ENCODE measurements at regions not wholly inside any gene's neighbourhood (a gene's known extent, or its start where the extent isn't known, plus 50 kb on each side); places are given as distances from the start of the nearest gene placed in this dataset.

- Histone ChIP-seq H3K27me3 (no peaks in the 10 kb centered on the region), H4K20me1 (no peaks in the 10 kb centered on the region), H3K36me3 (no peaks in the 10 kb centered on the region), H3K9ac (no peak overlapping the region), H3K4me3 (no peak overlapping the region), H3K4me1 (no peaks in the 10 kb centered on the region), H3K4me2 (no peak overlapping the region), H3K9me3 (replicated peaks in 1 of 11) (no peaks in the 10 kb centered on the region), H3K27ac (no peak overlapping the region)
- TF ChIP-seq Cebpa-rat (IDR thresholded peaks at IDR 0.05): no peak
Measured at GRCh38 chr3:21889166-21889565, 138.2 kb upstream of the ZNF385D start.

DNA sequence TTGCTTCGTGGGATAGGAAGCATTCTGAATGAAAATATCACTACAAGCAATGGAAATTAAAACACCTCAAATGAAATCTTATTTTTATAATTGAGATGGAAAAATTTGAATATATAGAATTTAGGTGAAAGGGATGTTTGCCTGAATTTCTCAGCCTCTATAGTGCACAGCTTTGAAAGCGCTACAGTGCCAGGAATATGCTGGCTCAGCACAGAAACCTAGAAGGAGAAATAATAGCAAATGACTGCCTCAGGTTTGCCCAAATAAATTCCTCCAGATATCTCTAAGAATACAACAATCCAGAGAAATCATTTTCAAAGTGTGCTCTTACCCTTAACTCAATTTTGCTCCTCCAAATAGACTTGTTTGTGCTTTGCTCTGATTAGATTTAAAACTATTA, 141.1 kb upstream of the ZNF385D start:
- Histone ChIP-seq H4K20me1 (no peaks in the 10 kb centered on the region), H3K9me3 (replicated peaks in 1 of 11) (no peaks in the 10 kb centered on the region)
- TF ChIP-seq Cebpa-rat (IDR thresholded peaks at IDR 0.05): no peak

GRCh38 chr3:21893242-21893641, 142.2 kb upstream of the ZNF385D start:
- Histone ChIP-seq H3K9me3 (replicated peaks in 1 of 11) (no peaks in the 10 kb centered on the region), H3K27me3 (no peaks in the 10 kb centered on the region), H3K27ac (no peak overlapping the region), H3K4me3 (no peak overlapping the region), H3K9ac (no peak overlapping the region), H3K4me2 (no peak overlapping the region), H3K36me3 (no peaks in the 10 kb centered on the region), H4K20me1 (no peaks in the 10 kb centered on the region), H3K4me1 (no peaks in the 10 kb centered on the region)
- no peak for TF ChIP-seq Cebpa-rat (IDR thresholded peaks at IDR 0.05)

More for the DNA sequence above, 141.1 kb upstream of the ZNF385D start:
- H3K4me3 ChIP-seq: no peak overlapping the region
- no peak overlapping the region for H3K4me2 ChIP-seq
- H3K36me3 ChIP-seq: no peaks in the 10 kb centered on the region
- H3K27ac ChIP-seq: no peak overlapping the region
- H3K4me1 ChIP-seq: no peaks in the 10 kb centered on the region
- no peaks in the 10 kb centered on the region for H3K27me3 ChIP-seq
- H3K9ac ChIP-seq: no peak overlapping the region

GRCh38 chr3:21894459-21895340, 143.7 kb upstream of the ZNF385D start:
- Histone ChIP-seq H3K4me1 (no peaks in the 10 kb centered on the region), H3K9me3 (replicated peaks in 1 of 11) (no peaks in the 10 kb centered on the region), H3K4me3 (no peak overlapping the region), H3K4me2 (no peak overlapping the region), H3K36me3 (no peaks in the 10 kb centered on the region), H3K9ac (no peak overlapping the region), H3K27ac (no peak overlapping the region), H3K27me3 (no peaks in the 10 kb centered on the region), H4K20me1 (no peaks in the 10 kb centered on the region)
- TF ChIP-seq Cebpa-rat (IDR thresholded peaks at IDR 0.05): no peak

GRCh38 chr3:21898316-21898715, 147.3 kb upstream of the ZNF385D start:
- no peak overlapping the region for H3K4me2 ChIP-seq
- no peaks in the 10 kb centered on the region for H3K27me3 ChIP-seq
- no peak overlapping the region for H3K4me3 ChIP-seq
- H3K27ac ChIP-seq: no peak overlapping the region
- no peaks in the 10 kb centered on the region for H3K9me3 ChIP-seq (replicated peaks in 1 of 11)
- no peaks in the 10 kb centered on the region for H3K36me3 ChIP-seq
- no peaks in the 10 kb centered on the region for H3K4me1 ChIP-seq
- H4K20me1 ChIP-seq: no peaks in the 10 kb centered on the region
- TF ChIP-seq Cebpa-rat (IDR thresholded peaks at IDR 0.05): no peak
- no peak overlapping the region for H3K9ac ChIP-seq

GRCh38 chr3:21901484-21901883, 150.5 kb upstream of the ZNF385D start:
- no peaks in the 10 kb centered on the region for H3K36me3 ChIP-seq
- no peaks in the 10 kb centered on the region for H3K9me3 ChIP-seq (replicated peaks in 1 of 11)
- no peak overlapping the region for H3K4me3 ChIP-seq
- H3K4me2 ChIP-seq: no peak overlapping the region
- H4K20me1 ChIP-seq: no peaks in the 10 kb centered on the region
- no peak overlapping the region for H3K27ac ChIP-seq
- H3K9ac ChIP-seq: no peak overlapping the region
- TF ChIP-seq Cebpa-rat (IDR thresholded peaks at IDR 0.05): peak in 1 of 11 experiments; percentile 34; a peak in 1 of 22 replicates
- H3K4me1 ChIP-seq: no peaks in the 10 kb centered on the region
- H3K27me3 ChIP-seq: no peaks in the 10 kb centered on the region

DNA sequence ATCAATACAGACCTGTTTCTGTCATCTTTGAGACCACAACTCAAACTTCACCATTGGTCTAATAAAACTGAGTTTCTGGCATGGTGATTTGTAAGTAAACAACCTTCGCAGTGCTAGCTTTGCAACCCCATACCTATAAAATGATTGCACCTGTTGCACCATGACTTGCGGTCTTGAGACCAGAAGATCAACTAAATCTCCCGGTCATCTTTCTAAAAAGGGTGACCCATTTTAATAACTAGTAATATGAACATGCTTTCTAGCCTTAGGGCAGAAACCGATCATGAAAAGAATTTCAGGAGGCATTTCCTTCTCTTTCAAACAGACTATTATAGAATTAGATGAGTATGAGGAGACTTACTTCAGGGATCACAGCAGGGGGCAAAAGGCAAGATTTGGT, 151.9 kb upstream of the ZNF385D start:
- Histone ChIP-seq H3K4me1 (no peaks in the 10 kb centered on the region), H3K27me3 (no peaks in the 10 kb centered on the region), H3K9ac (no peak overlapping the region), H3K4me3 (no peak overlapping the region), H3K36me3 (no peaks in the 10 kb centered on the region), H4K20me1 (no peaks in the 10 kb centered on the region), H3K4me2 (no peak overlapping the region), H3K9me3 (replicated peaks in 1 of 11) (no peaks in the 10 kb centered on the region), H3K27ac (no peak overlapping the region)
- TF ChIP-seq Cebpa-rat (IDR thresholded peaks at IDR 0.05): no peak

GRCh38 chr3:21909096-21909495, 158.1 kb upstream of the ZNF385D start:
- Histone ChIP-seq H4K20me1 (no peaks in the 10 kb centered on the region), H3K4me3 (no peak overlapping the region), H3K9ac (no peak overlapping the region), H3K27me3 (no peaks in the 10 kb centered on the region), H3K4me1 (peaks cover 0 to 6% (median 0%) of the 10 kb centered on the region in 10 experiments; a peak in 4 of 20 replicates), H3K27ac (no peak overlapping the region), H3K9me3 (replicated peaks in 1 of 11) (no peaks in the 10 kb centered on the region), H3K4me2 (no peak overlapping the region), H3K36me3 (no peaks in the 10 kb centered on the region)
- TF ChIP-seq Cebpa-rat (IDR thresholded peaks at IDR 0.05): no peak

DNA sequence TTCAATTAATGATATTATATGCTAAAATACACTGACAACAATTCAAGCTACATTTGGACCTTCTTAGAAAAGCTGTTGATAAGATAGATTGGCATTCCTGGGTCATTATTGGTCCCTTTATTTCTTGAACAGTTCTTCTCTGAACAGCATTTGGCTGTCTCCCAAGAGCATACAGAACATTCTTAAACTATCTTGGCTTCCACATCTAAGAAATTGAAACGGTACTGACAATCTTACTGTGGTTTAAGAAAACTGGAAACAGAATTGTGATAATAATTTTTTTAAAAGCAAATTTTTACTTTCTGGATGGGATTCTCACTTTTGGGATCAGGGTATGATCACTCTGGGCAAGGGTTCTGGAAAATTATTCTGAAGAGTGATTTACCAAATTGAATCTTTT, 161.7 kb upstream of the ZNF385D start:
- TF ChIP-seq Cebpa-rat (IDR thresholded peaks at IDR 0.05): no peak
- no peak overlapping the region for H3K27ac ChIP-seq
- no peak overlapping the region for H3K4me3 ChIP-seq
- no peaks in the 10 kb centered on the region for H3K27me3 ChIP-seq
- H4K20me1 ChIP-seq: no peaks in the 10 kb centered on the region
- H3K9me3 ChIP-seq (replicated peaks in 1 of 11): no peaks in the 10 kb centered on the region
- H3K4me2 ChIP-seq: no peak overlapping the region
- H3K4me1 ChIP-seq: peaks cover 0 to 8% (median 0%) of the 10 kb centered on the region in 10 experiments; a peak in 4 of 20 replicates
- no peak overlapping the region for H3K9ac ChIP-seq
- no peaks in the 10 kb centered on the region for H3K36me3 ChIP-seq

- H3K9me3 ChIP-seq (replicated peaks in 1 of 11): no peaks in the 10 kb centered on the region
- H3K36me3 ChIP-seq: no peaks in the 10 kb centered on the region
- no peaks in the 10 kb centered on the region for H4K20me1 ChIP-seq
- no peak overlapping the region for H3K4me3 ChIP-seq
- H3K27me3 ChIP-seq: no peaks in the 10 kb centered on the region
- no peak overlapping the region for H3K9ac ChIP-seq
- peaks cover 0 to 8% (median 0%) of the 10 kb centered on the region in 10 experiments; a peak in 4 of 20 replicates for H3K4me1 ChIP-seq
- no peak overlapping the region for H3K27ac ChIP-seq
- peak overlapping the region in 4 of 11 experiments; percentile 14 to 27 (median 24); a peak in 2 of 22 replicates for H3K4me2 ChIP-seq
- no peak for TF ChIP-seq Cebpa-rat (IDR thresholded peaks at IDR 0.05)
Measured at GRCh38 chr3:21913791-21914190, 162.8 kb upstream of the ZNF385D start.
